ENCODE measurements at regions not wholly inside any gene's neighbourhood (a gene's known extent, or its start where the extent isn't known, plus 50 kb on each side); places are given as distances from the start of the nearest gene placed in this dataset.

DNA sequence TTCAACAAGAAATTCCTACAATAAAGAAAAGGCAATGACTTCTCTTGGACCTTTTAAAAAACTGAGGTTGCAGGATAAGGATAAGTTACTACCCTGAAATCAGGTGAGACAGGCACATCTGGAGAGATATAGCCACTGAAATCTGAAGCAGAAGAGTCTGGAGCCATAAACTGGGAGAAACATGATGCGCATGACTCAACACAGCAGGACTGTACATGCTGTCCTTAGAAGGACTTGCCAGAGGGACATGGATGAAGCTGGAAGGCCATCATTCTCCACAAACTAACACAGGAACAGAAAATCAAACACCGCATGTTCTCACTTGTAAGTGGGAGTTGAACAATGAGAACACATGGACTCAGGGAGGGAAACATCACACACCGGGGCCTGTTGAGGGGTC, 1020.2 kb downstream of the AGBL1 start:
- Histone ChIP-seq H3K27ac (no peak overlapping the region), H3K4me1 (no peaks in the 10 kb centered on the region), H3K9me3 (peaks cover 0 to 25% (median 16%) of the 10 kb centered on the region in 8 donors), H3K4me3 (no peak overlapping the region), H3K36me3 (no peaks in the 10 kb centered on the region), H3K27me3 (replicated peaks in 1 of 7) (no peaks in the 10 kb centered on the region)
- intact Hi-C loops (cut with DNase I; ENCODE audit: low total_unique reads), result no loop called here
- no peak for DNase-seq
- TF ChIP-seq, protein P1, sequence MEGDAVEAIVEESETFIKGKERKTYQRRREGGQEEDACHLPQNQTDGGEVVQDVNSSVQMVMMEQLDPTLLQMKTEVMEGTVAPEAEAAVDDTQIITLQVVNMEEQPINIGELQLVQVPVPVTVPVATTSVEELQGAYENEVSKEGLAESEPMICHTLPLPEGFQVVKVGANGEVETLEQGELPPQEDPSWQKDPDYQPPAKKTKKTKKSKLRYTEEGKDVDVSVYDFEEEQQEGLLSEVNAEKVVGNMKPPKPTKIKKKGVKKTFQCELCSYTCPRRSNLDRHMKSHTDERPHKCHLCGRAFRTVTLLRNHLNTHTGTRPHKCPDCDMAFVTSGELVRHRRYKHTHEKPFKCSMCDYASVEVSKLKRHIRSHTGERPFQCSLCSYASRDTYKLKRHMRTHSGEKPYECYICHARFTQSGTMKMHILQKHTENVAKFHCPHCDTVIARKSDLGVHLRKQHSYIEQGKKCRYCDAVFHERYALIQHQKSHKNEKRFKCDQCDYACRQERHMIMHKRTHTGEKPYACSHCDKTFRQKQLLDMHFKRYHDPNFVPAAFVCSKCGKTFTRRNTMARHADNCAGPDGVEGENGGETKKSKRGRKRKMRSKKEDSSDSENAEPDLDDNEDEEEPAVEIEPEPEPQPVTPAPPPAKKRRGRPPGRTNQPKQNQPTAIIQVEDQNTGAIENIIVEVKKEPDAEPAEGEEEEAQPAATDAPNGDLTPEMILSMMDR (IDR thresholded peaks at IDR 0.05 in 8 of 11, conservative IDR thresholded peaks at IDR 0.05 in 3 of 11), result no peak
- TF ChIP-seq POLR2A (IDR thresholded peaks at IDR 0.05), result no peak
- TF ChIP-seq POLR2AphosphoS5 (IDR thresholded peaks at IDR 0.05), result no peak
- 87 to 97% (median 94%) methylated on average over 3 of the region's 3 CpGs for WGBS, 5 donors

DNA sequence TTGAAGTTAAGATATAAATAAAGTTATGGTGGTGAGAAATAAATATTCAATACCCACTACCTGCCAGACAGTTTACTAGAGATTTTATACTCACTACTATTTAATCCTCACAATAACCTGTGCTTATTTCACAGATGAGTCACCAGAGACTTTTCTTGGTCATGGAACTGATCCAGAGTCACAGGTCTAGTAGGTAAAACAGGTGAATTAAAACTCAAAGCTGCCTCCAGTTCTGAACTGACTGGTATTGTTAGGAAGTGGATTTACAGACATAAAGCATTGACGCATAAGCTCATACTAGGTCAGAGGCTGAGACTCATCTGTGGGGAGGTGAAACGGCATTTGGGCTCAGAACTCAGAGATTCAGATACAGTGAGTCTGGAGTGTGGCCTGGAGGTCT, 1009.9 kb downstream of the AGBL1 start:
- WGBS, 5 donors, result 80 to 94% (median 82%) methylated on average over 2 of the region's 2 CpGs
- intact Hi-C loops (cut with DNase I; ENCODE audit: low total_unique reads), result no loop called here
- no peak for DNase-seq

DNA sequence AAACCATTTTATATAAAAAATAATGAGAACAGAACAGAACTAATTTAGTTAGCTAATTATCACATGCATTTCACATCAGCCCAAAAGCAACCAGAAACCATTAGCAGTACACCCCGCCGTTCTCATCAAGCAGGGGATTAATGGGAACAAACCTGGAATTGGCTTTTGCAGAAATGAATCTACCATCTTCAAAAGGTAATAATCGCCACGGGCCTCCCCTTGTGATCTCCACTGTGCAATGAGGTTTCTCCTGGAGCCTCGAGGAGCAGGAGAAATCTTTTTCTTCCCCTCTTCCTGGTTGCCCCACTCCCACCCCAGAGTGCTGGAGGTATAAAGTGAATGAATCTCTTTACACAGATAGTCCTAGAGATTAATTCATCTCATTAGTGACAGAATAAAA, 1003.5 kb downstream of the AGBL1 start:
- WGBS, 5 donors, result 71 to 88% (median 85%) methylated on average over 5 of the region's 5 CpGs
- H3K36me3 ChIP-seq, result no peaks in the 10 kb centered on the region
- TF ChIP-seq, protein P1 (IDR thresholded peaks at IDR 0.05 in 8 of 11, conservative IDR thresholded peaks at IDR 0.05 in 3 of 11), result no peak
- TF ChIP-seq POLR2A (IDR thresholded peaks at IDR 0.05), result no peak
- TF ChIP-seq POLR2AphosphoS5 (IDR thresholded peaks at IDR 0.05), result no peak
- no peak for DNase-seq
- H3K9me3 ChIP-seq, result peaks cover 0 to 4% (median 0%) of the 10 kb centered on the region in 8 donors
- intact Hi-C loops (cut with DNase I; ENCODE audit: low total_unique reads), result no loop called here
- H3K4me3 ChIP-seq, result no peak overlapping the region
- no peak overlapping the region for H3K27ac ChIP-seq
- no peaks in the 10 kb centered on the region for H3K27me3 ChIP-seq (replicated peaks in 1 of 7)
- no peaks in the 10 kb centered on the region for H3K4me1 ChIP-seq

More for the DNA sequence above, 1009.9 kb downstream of the AGBL1 start:
- Histone ChIP-seq H3K27ac (no peak overlapping the region), H3K4me3 (no peak overlapping the region), H3K36me3 (no peaks in the 10 kb centered on the region), H3K27me3 (replicated peaks in 1 of 7) (no peaks in the 10 kb centered on the region), H3K9me3 (peaks cover 0 to 4% (median 0%) of the 10 kb centered on the region in 8 donors), H3K4me1 (no peaks in the 10 kb centered on the region)
- TF ChIP-seq POLR2AphosphoS5 (IDR thresholded peaks at IDR 0.05) (no peak), POLR2A (IDR thresholded peaks at IDR 0.05) (no peak)
- TF ChIP-seq, protein P1 (IDR thresholded peaks at IDR 0.05 in 8 of 11, conservative IDR thresholded peaks at IDR 0.05 in 3 of 11), result no peak

DNA sequence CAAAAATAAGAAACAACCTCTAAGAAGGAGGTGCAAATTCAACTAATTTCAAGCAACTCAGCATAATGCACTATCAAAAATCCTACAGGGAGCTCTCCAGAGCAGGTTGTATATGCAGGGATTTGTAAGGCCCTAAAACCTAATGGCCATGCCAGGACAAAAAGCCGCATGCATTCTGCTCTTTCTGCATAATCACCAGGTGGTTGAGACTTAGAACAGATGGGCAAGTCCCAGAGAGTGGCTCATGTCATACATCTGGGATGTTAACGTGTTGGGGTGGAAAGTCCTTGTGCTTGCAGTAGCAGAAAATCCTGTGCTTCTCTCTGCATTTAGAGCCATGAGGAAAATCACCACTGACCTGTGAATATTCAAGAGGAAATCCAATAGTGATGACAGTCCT, 1002.9 kb downstream of the AGBL1 start:
- intact Hi-C loops (cut with DNase I; ENCODE audit: low total_unique reads), result no loop called here
- no peaks in the 10 kb centered on the region for H3K36me3 ChIP-seq
- H3K4me1 ChIP-seq, result no peaks in the 10 kb centered on the region
- no peaks in the 10 kb centered on the region for H3K27me3 ChIP-seq (replicated peaks in 1 of 7)
- no peak for DNase-seq
- no peak for TF ChIP-seq POLR2AphosphoS5 (IDR thresholded peaks at IDR 0.05)
- TF ChIP-seq POLR2A (IDR thresholded peaks at IDR 0.05), result no peak
- TF ChIP-seq, protein P1 (IDR thresholded peaks at IDR 0.05 in 8 of 11, conservative IDR thresholded peaks at IDR 0.05 in 3 of 11), result no peak
- H3K4me3 ChIP-seq, result no peak overlapping the region
- no peak overlapping the region for H3K27ac ChIP-seq
- peaks cover 0 to 4% (median 0%) of the 10 kb centered on the region in 8 donors for H3K9me3 ChIP-seq
- WGBS, 5 donors, result 63 to 83% (median 71%) methylated on average over 2 of the region's 2 CpGs
